HK-2 (cell line): ENCODE measurements at regions not wholly inside any gene's neighbourhood (a gene's known extent, or its start where the extent isn't known, plus 50 kb on each side); places are given as distances from the start of the nearest gene placed in this dataset.

Experiments
- DNase-seq: peaks from one replicate; pipeline ENCODE4 v3.0.0-alpha.2; 2018; ENCODE audit not compliant: unreplicated experiment

GRCh38 chr20:39111359-39112177 lies 149.4 kb downstream of the DHX35 start:
- no peak for DNase-seq

GRCh38 chr20:39110819-39111136 lies 148.6 kb downstream of the DHX35 start:
- no peak for DNase-seq

DNA sequence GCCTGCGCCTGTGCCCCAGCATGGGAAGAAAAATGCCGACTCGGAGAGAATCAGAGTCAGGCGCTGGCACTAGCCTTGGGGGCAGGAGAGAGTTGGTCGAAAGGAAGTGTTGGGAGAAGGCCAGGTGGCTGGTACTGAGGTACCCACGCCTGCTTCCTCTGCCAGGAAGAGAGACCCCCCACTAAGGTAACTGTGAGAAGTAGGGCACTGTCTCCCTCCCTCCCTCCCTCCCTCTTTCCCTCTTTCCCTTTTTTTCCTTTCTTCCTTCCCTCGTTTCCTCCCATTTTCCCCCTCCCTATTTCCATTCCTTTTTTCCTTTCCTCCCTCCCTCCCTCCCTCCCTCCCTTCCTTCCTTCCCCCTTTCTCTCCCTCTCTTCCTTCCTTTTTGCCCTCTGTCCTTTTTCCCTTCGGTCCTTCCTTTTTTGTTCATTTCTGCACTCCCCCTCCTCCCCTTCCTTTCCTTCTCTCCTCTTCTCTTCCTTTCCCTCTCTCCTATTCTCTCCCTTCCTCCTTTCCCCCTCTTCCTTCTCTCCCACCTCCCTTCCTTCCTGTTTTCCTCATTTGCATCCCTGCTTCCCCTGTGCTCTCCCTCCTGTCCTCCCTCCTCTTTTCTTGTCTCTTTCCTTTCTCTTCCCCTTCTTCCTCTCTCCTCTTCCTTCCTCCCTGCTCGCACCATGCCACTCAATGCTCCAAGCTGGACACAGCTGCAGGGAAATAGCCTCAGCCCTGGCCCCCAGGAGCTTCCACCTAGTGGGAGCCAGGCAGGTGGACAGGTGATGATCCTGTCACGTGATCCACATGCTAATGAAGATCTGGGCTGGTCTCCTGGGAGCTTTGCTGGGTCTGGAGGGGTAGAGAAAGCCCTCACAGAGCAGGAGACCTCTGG lies 148.0 kb downstream of the DHX35 start:
- DNase-seq = no peak

DNA sequence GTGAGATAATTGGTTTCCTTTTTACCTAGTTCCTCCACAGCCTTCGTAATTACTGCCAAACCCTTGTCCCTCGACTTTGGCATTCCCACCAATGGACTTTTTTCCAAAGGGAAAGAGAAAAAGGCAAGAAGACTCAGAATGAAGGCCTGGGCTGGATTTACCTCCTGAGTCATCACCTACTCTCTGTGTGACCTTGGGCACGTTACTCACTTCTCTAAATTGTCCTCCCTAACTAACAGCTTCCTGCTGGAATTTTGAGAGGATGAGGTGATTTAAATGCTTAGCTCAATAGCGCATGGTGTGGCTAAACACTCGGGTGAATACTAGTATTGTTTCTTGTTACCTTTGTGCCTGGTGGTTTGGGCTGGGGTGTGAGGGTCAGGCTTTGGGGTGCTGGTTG lies 146.6 kb downstream of the DHX35 start:
- DNase-seq = peak; percentile 12

GRCh38 chr20:39107741-39108140 lies 145.6 kb downstream of the DHX35 start:
- no peak for DNase-seq

DNA sequence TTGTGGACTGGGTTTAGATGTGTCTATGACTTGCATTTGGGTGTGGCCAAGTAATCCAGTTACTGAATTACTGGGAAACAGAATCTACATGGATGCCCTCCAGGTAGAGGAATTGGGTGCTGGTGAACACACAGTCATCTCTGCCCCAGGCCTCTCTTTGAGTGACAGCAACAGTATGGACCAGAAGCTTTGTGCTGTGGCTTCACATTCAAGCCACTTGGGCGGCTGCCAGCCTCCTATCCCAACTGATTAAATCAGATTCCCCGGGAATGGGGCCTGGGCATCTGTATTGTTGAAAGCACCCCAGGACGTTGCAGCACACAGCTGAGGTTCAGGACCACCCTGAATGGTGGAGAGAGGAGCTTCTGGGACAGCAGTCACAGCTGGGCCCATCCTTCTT lies 144.6 kb downstream of the DHX35 start:
- DNase-seq = no peak

DNA sequence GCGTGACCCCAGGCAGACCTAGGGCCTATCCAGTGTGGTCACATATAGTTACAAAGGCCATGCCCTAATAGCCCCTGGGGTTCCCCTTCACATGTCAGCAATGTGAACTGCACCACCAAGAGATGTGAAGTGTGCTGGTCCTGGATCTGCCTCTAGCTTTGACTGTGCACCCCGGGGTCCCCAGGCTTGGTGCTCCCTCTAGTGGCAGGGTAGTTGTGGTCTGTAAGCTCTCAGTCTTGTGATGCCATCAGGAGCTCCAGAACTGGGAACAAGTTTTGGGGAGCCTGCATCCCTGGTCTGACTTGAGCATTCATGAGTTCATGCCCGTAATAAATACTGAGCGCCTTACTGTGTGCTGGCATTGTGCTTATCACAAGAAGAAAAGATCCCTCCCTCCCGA lies 143.4 kb downstream of the DHX35 start:
- DNase-seq = no peak

DNA sequence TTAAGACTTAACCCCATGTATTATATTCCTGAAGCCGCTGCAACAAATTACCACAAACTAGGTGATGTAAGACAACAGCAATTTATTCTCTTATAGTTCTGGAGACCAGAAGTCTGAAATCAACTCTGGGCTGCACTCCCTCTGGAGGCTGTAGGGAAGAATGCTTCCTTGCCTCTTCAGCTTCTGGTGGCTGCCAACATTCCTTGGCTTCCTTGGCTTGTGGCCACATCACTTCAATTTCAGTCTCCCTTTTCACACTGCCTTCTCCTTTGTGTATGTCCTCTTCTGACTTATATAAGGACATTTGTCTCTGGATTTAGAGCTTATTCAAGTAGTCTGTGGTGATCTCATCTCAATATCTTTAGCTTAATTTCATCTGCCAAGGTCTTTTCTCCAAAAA lies 141.6 kb downstream of the DHX35 start:
- DNase-seq = no peak

DNA sequence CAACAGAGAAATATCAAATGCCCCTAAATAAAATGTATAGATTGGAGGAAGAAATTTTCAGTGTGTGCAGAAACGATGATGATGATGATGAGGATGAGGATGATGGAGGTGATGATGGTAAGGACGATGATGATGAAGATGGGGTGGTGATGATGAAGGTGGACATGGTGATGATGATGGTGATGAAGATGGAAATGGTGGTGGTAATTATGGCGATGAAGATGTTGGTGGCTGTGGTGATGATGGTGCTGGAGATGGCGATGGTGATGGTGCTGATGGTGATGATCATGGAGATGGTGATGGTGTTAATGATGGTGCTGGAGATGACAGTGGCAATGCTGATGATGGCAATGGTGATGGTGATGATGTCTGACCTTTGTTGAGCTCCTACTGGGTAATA lies 141.2 kb downstream of the DHX35 start:
- no peak for DNase-seq

DNA sequence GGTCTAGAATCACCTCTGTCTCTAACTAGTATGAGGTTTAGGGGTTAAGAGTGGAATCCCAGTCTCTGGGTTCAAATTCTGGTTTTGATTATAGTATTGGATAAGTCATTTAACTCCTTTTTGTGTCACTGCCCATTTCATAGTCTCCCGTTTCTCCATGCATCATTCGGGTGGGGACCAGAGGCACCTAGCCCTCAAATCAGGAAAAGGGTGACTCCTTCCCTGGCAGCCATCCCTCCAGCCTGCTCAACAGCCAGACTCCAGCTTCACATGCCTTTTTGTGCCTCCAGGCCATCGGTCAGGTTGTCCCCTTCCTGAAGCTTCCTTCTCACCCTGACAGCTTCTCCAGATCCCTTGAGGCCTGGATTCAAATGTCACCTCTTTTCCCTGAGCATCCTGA lies 139.8 kb downstream of the DHX35 start:
- no peak for DNase-seq

GRCh38 chr20:39100691-39101090 lies 138.5 kb downstream of the DHX35 start:
- no peak for DNase-seq

- no peak for DNase-seq
Measured at GRCh38 chr20:39097889-39098288, 135.7 kb downstream of the DHX35 start.

DNA sequence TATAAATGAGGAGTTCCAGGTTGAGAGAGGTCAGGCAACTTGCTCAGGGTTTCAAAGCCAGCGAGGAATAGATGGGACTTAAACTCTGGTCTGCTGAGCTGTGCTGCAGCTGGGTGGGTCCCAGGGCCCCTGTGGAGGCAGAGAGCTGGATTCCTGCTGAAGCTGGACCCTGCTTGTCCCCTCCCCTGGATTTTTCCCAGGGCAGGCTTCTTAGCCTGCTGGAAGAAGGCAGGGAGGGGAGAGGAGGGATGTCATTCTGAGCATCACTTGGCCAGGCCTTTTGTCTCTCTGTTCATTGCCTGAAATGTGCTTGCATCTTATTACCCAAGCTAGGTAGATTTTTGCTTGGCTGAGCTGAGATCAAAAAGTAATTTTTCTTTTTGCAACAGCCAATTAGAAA lies 133.7 kb downstream of the DHX35 start:
- DNase-seq = no peak

- DNase-seq = no peak
Measured at GRCh38 chr20:39094391-39094790, 132.2 kb downstream of the DHX35 start.

DNA sequence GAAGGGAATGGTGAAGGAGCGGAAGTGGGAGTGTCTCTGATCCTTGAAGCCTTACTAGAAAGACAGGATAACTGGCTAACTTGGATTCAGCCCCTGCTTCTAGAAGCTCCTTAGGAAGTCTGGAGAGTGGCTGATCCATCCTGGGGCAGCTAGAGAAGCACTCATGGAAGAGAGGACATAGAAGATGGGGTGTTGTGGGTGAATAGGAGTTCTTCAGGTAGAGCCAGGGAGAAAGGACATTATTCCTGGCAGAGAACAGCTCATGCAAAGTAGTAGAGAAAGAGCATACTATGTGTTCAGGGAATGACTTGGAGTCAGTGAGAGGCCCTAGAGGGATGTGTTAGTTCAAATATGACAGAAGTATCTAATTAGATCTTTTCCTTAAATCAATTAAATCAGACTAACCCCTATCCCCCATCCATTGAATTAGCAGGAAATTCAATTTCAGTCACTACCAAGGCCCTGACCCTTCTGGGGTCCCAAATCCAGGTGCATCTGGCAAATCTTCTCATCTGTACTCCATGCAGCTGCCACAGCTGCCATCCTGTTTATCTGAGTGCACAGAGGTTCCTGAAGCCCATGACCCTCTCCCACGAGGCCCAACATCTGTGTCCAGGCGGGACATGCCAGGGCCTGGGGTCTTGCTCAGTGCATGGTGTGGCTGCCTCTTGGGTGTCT lies 130.7 kb downstream of the DHX35 start:
- no peak for DNase-seq

- no peak for DNase-seq
Measured at GRCh38 chr20:39090906-39091305, 128.8 kb downstream of the DHX35 start.

DNA sequence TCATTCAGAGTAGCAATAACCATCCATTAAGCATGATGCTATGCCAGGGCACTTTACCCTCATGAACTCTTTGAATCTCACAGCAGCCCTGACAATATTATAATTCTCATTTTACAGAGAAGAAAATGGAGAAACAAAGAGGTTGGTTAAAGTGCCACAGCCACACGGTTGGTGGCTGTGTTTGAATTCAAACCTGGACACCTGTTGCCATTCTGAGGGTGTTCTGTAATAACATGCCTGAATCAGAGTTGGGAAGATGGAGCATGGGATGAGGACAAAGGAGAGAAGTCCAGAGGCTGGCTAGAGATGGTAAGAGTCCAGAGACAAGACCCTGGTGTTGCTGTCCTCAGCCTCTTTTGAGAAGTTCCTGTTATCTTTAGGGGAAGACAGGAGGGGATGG lies 127.7 kb downstream of the DHX35 start:
- no peak for DNase-seq
